HG03469 (cell line): ENCODE measurements at regions not wholly inside any gene's neighbourhood (a gene's known extent, or its start where the extent isn't known, plus 50 kb on each side); places are given as distances from the start of the nearest gene placed in this dataset.

Experiments
- ATAC-seq: cut with Tn5 transposase; IDR thresholded peaks from one replicate; pipeline ENCODE4 v1.9.1; 2021; ENCODE audit warnings: mild to moderate bottlenecking, moderate library complexity, moderate number of reproducible peaks; ENCODE audit not compliant: unreplicated experiment

DNA sequence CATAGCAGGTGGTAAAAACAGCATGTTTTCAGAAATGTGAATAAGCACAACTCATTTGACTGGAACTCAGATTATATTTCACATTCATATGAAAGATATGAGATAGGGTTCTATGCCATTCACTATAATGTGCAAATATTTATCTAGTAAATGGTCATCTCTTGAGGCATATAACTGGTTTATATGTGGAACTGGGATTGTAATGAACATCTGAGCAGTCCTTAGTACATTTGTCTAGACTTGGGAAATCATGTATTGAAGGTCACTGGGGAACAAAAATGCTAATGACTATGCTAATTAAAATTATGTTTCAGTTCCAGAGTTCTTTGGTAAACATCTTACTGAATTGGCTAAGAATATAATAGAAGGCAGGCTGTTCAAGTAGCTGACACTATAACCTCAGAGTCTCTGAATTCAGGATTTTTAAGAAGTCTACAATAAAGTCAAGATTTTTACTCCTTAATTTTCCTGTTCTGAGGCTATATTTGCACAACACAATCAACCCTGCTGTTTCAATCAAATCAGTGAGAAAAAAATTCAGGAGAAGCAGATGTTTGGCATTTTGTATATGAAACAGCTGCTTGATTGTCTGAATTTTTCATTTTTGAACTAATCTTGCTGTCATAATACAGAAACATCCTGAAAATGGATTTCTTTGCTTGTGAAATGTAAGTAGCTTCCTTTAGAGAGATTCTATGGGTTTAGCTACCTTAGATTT is 244.8 kb upstream of the RGS18 start:
- no peak for ATAC-seq

DNA sequence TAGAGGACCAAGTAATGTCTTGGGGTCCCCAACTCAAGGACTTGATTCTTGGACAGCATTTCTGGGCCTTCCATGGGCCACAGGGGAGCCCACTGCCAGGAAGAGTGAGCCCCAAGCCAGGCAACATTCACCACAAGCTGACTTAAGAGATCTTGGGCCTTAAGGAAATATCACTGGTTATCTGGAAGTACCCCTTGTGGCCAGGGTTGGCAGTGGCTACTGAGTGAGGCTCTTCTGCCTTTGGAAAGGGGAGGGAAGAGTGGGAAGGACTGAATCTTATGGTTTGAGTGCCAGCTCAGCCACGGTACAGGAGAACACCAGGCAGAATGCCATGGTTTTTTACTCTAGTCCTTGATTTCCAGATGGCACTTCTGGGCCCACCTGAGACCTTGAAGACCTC is 228.9 kb upstream of the RGS18 start:
- ATAC-seq, result no peak

- ATAC-seq, result no peak
These were observed 214.6 kb upstream of the RGS18 start for GRCh38 chr1:191943684-191944083.

- no peak for ATAC-seq
These were observed 204.7 kb upstream of the RGS18 start for GRCh38 chr1:191953526-191953925.

DNA sequence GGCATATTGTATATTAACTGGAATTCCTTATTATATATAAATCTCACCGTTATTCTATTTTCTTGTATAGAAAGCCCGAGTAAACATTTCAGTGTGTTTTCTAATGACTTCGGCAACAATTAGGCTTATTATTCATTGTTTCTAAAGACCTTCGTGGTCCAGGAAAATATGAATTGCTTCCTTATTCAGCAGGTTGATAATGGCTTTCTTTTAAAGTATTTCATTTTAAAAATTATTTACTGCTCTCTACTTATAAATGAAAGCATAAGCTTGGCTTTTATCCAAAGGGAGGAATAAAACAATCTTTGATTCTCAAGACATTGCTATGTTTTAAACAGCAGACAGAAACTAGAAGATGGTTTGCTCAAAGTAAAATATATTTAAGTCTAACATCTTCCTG is 198.4 kb upstream of the RGS18 start:
- ATAC-seq, result no peak

DNA sequence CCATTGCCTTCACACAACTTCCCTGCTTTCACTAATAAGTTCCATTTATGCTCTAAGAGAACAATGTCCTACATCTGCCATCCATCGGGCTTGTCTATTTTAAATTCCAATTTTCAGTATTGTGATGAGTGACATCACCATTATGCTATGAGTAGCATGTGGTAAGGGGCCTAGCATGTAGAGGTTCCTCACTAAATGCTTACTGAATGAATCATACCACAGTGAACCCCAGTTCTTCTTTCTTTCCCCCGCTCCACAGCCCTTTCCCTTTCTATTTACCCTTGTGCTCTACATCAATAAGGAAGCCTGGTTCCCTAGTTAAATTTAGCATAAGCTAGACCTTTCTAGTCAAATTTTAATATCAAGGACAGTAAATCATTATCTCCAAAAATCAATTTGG is 195.0 kb upstream of the RGS18 start:
- no peak for ATAC-seq

DNA sequence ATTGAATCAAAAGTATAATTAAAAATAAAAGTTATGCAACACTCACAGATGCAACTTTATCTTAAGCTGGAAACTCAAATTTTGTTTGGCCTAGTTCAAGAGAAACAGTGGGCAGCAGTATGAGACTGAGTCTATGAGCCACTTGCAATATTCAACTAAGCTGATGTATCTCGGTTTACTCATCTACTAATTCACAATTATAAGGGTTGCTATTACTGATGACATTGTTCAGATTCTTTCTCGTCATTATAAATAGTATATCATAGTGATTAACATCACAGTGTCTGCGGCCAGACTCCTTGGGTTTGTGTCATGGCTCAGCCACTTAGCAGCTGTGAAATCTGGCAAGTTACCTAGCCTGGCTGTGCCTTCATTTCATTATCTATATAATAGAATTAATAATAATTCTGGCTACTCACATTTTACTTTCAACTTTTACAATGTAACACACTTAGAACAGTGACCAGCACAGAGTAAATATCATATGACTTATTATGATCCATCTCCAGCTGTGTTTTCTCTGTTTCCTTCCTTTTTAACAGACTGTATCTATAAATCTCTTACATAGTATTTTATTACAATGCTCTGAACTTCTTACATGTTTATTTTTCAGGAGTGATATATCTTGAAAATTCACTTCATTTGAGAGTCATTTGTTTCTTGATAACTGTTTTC is 194.3 kb upstream of the RGS18 start:
- no peak for ATAC-seq

DNA sequence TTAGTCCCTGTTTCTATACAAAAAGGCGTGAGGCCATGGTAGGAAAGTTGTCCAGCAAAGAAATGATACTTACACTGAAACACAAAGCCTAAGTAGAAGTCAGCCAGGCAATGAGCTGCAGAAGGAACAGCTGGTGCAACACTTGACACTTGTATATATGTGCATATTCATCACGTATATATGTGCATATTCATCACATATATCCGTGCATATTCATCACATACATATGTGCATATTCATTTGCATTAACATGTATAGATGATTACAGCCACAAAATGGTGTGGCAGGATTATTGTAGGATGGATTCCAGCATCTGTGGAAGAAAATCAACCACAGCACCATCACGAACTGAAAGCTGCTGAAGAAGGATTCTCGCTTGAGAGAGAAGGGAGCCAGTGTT is 189.0 kb upstream of the RGS18 start:
- no peak for ATAC-seq

DNA sequence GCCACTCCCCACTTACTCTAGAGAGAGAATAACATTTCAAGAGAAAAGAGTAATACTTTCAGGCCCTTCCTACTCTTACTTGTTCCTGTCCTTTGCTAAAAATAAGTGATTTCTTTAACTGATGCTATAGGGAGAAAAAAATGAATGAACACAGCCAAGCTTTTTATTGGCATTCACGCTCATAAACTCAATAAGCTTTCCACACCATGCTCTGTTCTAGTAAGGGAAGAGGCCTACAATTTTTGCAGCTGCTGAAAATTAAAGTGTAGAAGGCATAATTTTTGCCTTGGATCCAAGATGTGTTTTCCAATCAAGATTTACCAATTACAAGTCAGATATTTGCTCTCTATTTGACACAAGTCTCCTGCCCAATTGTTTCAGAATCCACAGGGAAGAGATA is 188.1 kb upstream of the RGS18 start:
- ATAC-seq, result no peak

DNA sequence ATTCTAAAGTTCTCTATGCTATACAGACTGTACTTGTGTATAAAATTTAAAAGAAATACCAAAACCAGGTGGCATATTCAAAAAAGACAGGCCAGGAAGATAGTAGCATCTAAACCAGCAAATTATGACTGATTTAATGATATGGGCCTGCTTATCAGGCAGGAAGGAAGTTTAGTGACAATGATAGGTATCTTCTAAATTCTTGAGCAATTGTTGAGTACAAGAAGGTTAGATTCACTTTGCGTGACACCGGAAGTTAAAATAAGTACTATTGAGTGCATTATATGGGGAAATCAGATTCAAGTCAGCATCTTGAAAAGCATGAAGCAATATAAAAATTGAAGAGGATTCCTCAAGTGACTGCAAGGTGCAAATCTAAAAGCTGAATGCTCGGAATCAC is 186.8 kb upstream of the RGS18 start:
- ATAC-seq, result no peak

- ATAC-seq, result no peak
These were observed 184.3 kb upstream of the RGS18 start for GRCh38 chr1:191974004-191974403.

- ATAC-seq, result no peak
These were observed 180.3 kb upstream of the RGS18 start for GRCh38 chr1:191977874-191978506.

- ATAC-seq, result no peak
These were observed 173.4 kb upstream of the RGS18 start for GRCh38 chr1:191984856-191985255.

- no peak for ATAC-seq
These were observed 166.1 kb upstream of the RGS18 start for GRCh38 chr1:191992118-191992517.

DNA sequence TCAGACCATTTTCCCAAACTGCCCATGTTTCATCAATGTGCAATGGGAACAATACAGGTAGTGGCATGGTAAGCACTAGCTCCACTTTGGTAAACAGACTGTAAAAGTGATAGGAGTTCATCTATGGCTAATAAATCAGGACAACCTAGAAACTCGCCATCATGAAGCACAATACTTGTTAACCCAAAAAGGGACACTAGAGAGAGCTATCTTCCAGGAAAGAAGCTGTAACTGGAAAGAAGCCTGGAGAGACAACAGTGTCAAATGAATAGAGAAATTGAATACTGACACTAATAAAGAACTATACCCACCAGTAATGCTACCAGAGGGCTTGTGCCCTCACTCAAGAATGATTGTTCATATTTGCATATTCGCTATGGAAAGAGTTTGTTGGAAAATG is 164.7 kb upstream of the RGS18 start:
- ATAC-seq, result no peak

DNA sequence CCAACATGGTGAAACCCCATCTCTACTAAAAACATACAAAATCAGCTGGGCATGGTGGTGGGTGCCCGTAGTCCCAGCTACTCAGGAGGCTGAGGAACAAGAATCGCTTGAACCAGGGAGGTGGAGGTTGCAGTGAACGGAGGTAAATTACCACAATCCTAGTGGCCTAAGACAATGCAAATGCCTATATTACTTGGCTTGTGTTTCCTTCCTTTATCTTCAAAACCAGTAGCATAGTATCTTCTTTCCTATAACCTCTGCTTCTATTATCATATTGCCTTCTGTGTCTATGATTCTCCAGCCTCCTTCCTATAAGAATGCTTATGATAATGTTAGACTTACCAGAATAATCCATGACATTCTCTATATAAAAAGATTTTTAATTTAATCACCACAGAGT is 156.2 kb upstream of the RGS18 start:
- ATAC-seq, result no peak

- ATAC-seq, result no peak
These were observed 154.8 kb upstream of the RGS18 start for GRCh38 chr1:192003295-192004077.

DNA sequence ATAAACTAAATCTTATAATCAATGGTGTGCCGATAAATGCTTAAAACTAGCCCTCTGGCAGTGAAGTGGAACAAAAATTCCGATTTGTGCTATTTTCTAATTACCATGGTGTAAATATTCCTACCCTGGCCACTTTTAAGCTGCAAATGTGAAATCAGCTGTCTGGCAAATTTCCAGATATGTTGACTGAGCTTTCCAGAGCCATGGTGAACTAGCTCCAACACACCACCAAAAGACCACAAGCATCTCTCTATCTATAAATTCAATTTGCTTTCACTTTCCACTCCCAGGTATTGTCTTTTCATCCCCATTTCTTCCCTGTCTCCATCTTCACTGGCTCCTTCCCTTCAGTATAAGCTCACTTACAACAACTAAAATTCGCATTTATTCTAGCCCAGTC is 152.3 kb upstream of the RGS18 start:
- ATAC-seq, result no peak

- ATAC-seq, result no peak
These were observed 149.9 kb upstream of the RGS18 start for GRCh38 chr1:192008281-192008825.

DNA sequence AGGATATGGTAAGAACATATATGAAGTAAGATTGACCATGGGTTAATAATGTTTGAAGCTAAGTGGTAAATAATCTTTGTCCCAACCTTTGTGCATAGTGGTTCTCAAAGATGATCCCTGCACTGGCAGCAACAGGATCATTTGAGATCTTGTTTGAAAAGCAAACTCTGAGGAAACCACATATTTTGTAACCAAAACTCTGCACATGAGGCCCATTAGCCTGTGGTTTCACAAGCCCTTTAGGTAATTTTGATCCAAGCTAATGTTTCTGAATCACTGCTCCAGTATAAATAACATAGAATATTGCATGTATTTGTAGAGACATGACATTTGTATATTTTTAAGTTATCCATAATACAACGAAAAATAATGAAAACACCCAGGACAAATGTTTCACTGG is 147.9 kb upstream of the RGS18 start:
- no peak for ATAC-seq

GRCh38 chr1:192011525-192011924 is 146.7 kb upstream of the RGS18 start:
- ATAC-seq, result no peak
